NCI-H774 (cell line): ENCODE measurements at regions not wholly inside any gene's neighbourhood (a gene's known extent, or its start where the extent isn't known, plus 50 kb on each side); places are given as distances from the start of the nearest gene placed in this dataset.
A peak's percentile ranks its signal among the peaks of the same experiment; 100 is the strongest.
"Not testable (repeated sequence)": the region's sequence is repeated elsewhere in the genome, so short reads cannot be mapped to it uniquely, and the experiment has no call there.

ENCODE experiments used
- DNase-seq: peaks from one replicate; lab custom pipeline; 2025; lab: John Stamatoyannopoulos, UW

DNA sequence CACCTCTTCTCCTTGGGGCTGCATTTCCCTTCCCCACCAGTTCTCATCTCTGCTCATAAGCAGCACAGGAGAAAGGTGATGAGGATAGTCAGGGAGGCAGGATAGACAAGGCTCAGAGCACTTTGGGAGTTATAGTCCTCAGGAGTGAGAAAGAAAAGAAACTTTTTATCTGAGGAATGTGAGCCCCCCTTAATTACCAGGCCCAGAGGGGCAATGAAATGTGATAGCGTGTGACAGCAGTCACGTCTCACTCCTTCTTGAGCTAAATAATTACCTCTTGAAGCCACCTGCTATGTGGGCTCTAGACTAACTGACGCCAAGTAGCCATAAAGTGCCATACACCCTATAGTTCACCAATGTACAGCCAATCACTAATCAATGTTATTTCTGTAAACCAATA, 105.8 kb downstream of the SPP2 start:
- DNase-seq = no peak

DNA sequence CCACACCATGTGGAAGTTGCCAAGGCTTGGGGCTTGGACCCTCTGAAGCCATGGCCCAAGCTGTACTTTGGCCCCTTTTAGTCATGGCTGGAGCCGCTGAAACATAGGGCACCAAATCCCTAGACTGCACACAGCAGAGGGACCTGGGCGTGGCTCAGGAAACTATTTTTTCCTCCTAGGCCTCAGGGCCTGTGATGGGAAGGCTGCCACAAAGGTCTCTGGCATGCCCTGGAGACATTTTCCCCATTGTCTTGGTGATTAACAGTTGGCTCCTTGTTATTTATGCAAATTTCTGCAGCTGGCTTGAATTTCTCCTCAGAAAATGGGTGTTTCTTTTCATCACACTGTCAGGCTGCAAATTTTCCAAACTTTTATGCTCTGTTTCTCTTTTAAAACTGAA, 102.3 kb downstream of the SPP2 start:
- DNase-seq = not testable (repeated sequence)

DNA sequence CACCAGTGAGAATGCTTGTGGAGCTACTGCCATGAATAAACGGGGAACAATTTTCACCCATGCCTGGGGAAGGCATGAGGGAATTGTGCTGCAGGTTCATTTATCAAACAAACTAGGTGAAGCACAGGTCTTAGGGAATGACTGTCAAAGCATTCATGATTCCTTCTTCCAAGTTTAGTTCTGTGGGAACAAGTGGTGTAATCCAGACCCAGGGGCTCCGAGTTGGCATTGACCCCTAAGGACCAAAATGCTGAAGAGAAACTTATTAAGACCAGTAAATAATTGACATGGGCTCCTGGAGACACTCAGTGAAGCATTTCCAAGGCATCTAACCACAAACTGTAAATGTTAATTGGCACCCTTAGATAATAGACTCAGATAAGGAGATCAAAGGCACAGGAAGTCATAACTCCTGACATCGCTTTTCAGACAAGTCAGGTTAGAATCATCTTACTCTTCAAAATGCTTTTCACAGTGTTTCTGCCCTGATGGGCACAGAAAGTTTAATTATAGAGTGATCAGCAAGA, 96.9 kb downstream of the SPP2 start:
- no peak for DNase-seq

DNA sequence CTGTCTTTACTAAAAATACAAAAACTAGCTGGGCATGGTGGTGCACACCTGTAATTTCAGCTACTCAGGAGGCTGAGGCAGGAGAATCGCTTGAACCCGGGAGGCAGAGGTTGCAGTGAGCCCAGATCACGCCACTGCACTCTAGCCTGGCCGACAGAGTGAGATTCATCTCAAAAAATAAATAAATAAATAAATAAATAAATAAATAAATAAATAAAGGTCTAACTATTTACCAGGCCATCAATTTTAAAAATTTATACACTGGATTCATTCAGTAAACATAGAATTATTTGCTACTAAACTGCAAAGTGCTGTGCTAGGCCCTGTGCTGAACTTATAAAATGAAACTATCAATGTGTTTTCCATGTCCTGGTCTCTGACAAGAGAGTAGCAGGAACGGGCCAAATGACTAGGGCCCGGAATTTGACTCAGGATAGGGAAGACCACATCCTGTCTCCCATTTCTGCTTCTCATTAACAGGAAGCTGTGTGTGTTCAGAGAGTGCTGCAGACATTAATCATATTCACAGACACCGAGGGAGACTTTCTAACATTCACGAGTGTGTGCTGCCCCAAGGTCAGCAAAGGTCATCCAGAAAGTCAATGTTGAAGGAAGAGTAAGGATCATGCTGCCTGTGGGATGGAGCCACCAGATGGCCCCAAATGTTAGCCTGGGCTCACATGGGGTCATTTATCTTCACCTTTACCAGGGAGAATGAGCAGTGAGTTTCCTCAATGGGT, 95.8 kb downstream of the SPP2 start:
- no peak for DNase-seq

DNA sequence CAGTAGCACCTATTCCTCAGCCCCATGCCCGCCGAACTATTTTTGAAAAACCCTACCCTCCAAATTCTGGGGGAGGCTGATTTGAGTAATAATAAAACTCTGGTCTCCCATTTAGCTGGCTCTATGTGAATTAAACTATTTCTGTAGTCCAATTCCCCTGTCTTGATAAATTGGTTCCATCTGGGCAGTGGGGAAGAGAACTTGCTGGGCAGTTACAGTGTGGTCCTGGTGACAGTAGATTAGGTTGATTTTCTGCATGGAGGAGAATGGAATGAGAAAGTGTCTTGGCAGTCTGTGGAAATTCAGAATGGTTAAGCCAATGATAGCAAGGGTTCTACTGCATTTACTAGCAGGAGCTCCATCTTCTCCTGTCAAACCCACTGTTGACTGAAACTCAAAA, 95.0 kb downstream of the SPP2 start:
- DNase-seq = no peak

DNA sequence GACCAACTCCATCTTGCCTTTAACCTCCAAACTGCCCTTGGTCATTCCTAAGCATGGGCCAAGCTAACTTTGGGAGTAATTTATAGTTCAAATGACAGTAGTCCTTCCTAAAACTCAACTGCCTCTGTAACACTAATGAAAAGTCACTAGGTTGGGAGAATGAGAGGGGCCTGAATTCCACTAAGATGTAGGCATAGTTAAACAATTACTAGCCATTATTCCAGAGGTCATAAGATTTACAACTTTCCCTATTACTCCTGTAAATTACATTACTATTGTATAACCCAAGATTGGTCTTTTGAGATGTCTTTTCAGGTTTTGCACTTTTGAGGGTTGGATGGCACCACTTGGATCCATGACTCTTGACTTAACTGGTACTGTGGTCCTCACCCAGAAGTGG, 94.6 kb downstream of the SPP2 start:
- no peak for DNase-seq

DNA sequence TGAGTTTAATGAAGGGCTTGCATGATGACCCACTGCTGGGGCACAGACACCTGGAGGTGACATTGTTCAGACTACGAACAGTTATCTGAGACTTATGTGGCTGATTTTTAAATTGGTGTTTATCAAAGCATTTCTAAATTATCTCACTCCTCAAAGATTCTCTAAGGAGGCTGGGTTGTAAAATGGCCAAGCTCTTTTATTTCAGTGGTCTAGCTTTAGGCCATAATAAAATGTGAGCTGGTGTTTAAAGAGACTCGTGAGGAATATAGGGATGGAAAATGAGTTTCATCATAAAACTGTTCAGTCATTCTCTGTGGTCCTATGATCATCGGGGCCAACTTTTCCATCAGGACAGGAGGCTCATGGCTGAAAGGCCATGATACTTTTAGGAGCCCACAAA, 93.4 kb downstream of the SPP2 start:
- DNase-seq = no peak

DNA sequence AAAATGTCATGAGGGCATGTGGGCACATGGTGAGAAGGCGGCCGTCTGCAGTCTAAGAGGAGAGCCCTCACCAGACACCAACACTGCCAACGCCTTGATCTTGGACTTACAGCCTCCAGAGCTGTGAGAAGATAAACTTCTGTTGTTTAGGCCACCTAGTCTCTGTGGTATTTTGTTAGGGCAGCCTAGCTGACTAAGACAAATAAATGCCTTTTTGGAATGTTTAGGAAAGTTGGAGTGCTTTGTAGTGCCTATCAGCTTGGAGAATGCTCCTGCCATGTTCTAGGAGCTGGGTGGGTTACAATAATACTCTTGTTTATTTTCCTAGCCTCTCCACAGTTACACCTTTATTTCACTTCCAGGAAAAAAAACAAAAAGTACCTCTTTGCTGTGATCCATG, 92.0 kb downstream of the SPP2 start:
- no peak for DNase-seq

DNA sequence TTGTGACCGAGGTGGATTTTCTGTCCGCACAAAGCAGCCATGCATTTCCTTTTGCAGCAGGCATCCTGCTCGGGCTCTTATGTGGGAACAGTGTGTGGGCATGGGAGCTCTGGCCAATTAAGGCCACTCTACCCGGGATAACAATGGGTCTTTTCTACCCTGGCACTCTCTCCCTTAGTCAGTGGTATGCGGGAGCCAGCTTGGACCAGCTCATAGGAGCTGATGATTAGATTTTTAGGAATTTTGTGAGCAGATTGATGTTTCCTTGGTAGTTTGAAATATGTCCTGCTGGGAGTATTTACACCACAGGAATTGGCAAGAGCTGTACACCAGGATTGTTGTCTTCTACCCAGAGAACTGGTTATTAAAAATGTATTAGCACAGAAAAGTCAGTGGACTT, 89.3 kb downstream of the SPP2 start:
- DNase-seq = no peak

DNA sequence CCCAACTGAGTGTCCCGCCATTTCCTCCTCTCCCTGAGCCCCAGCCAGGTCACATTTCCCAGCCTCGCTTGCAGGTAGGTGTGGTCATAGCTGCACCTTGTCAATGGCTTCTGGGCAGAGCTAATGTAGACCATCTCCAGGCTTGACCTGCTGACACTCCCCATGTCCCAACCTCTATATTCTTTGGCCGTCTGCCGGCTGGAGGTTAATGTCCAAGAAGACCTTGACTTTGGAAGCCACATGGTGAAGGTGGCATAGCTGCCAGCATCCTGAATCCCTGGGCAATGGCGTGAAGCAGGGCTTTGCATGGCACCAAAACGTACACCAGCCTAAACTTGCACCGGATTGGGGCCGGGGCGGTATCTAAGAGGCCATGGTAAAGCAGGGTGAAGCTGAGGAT, 88.3 kb downstream of the SPP2 start:
- DNase-seq = no peak

DNA sequence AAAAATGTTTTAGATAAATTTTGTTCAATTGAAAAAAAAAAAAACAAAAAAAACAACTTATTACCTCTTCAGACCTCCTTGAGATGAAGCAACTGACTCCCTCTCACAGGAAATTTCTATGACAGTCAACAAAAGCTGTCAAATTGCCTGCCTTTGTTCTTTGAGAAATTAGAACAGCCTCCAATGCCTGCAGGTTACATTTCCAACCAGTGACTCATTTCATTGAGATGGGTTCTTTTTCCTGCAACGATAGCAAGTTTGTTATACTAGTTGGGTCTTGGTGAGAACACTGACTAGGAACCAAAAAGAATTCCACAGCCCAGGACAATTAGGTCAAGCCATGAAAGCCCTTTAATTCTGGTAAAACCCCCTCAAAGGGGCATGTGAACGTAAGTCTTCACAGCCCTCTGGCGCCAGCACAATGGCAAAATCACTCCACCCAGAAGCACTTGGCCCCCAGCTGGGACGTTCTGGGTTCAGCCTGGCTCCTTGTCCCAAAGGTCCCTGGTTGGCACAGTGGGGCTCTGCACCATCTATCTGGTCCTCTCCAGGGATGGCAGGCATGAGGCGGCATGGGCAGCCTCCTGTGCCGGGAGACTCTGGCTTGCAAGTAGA, 87.0 kb downstream of the SPP2 start:
- DNase-seq = no peak

DNA sequence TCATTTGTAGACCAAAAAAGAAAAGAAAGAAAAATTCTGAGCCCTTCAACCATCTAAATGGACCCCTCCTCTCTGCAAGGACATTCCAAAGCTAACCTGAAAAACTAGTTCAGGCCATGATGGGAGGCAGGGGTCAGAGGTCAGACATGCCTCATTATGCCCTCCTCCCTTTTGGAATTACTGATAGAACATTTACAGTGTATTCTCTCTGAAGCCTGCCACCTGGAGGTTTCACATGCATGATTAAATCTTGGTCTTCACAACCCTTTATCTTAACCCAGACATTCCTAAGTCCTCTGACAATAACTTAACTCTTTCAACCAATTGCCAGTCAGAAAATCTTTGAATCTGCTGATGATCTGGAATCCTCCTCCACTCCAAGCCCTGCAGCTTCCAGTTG, 86.0 kb downstream of the SPP2 start:
- DNase-seq = no peak

DNA sequence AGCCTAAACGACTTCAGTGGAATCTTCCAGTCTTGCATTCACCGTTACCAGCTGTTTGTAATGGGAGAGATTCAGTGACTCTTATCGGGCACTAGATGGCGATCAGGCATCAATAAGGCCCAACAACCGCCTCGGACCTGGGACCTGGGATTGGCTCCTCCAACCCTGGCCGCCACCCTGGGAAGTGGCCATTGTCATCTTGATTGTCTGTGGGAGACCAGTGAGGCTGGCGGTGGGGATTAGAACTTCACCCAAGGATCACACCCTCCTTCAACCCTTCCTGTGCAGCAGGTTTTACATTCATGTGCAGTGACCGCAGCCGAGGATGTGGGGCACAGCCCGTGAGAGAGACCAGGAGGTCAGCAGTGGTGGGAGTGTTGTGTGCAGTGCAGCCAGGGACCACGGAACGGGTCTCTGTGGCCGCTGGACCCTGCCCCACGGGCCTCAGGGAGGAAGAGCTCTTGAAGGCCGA, 85.3 kb downstream of the SPP2 start:
- peak; percentile 84 for DNase-seq

DNA sequence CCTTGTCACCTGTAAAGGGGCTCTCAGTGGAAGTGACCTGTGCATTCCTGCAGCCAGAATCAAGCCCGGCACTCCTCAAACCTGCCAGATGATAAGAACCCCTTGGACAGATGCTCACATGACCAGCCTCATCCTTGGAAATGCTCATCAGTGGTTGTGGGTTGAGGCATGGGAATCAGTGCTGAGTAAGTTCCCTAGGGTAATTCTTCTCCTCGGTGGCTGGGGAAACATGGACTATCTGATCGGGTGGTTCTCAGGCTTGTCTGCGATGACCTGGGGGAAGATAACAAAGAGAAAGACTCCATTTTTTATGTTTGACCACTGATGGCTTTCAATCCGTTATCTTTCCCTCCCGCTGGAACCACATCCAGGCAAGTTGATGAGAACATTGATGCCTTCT, 84.0 kb downstream of the SPP2 start:
- DNase-seq = no peak

DNA sequence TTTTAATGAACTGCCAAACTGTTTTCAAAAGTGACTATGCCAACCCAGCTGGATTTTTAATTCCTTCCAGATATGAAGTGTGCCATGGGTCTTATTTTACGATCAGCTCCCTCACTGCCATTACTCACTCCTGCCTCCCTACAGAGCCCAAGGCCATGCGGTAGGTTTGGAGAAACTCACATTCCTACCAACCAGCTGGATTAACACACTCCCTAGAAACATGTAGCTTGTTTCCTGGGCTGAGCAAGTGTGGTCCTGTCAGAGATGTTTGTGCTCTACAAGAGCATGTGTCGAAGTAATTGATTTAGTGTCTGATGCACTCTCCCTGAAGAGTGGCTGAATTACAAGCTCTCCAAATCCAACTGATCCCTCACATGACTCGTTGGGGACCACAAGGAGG, 82.5 kb downstream of the SPP2 start:
- no peak for DNase-seq

DNA sequence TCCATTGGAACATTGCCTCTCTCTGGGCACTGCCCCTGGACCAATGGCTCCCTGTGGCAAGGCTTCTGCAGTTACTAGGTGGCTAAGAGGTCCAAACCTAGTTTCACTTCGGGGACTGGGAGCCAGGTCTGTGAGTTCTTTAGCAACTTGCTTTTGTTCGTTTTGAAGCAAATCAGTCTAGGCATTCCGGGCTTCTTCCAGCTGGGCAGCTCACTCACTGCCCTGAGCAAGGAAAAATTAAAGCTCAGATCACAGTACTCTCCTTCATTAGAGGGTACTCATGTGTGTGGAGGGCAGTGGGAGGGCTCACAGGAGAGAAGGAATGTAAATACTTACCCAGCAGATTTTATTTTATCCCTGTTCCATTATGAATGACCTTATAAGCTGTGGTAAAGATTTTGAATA, 80.3 kb downstream of the SPP2 start:
- DNase-seq = no peak

DNA sequence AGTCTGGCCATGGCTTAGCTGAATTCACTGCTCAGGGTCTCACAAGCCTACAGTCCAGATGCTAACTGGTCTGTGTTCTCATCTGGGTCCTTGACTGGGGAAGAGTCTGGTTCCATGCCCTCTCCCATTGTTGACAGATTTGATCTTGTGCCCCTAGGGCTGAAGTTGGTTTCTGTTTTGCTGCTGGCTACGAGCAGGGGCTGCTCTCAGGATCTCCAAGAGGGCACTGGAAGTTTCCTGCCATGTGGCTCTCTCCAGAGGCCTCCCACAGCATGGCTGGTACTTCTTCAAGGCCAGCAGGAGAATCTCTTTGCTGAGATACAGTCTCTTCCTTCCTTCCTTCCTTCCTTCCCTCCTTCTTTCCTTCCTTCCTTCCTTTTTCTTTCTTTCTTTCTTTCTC, 78.1 kb downstream of the SPP2 start:
- DNase-seq = no peak
